ENCODE measurements at regions not wholly inside any gene's neighbourhood (a gene's known extent, or its start where the extent isn't known, plus 50 kb on each side); places are given as distances from the start of the nearest gene placed in this dataset.

- no peak for DNase-seq
These were observed 115.9 kb upstream of the NEK7 start for GRCh38 chr1:198040880-198041279.

GRCh38 chr1:198042168-198042567 lies 114.6 kb upstream of the NEK7 start:
- no peak for DNase-seq

- DNase-seq, result no peak
These were observed 108.9 kb upstream of the NEK7 start for GRCh38 chr1:198047913-198048312.

GRCh38 chr1:198054510-198054909 lies 102.3 kb upstream of the NEK7 start:
- DNase-seq, result no peak

- no peak for DNase-seq
These were observed 100.5 kb upstream of the NEK7 start for GRCh38 chr1:198056255-198056654.

GRCh38 chr1:198064181-198064580 lies 92.6 kb upstream of the NEK7 start:
- DNase-seq, result no peak

GRCh38 chr1:198068285-198068684 lies 88.5 kb upstream of the NEK7 start:
- no peak for DNase-seq

- no peak for DNase-seq
These were observed 84.6 kb upstream of the NEK7 start for GRCh38 chr1:198072177-198072576.

GRCh38 chr1:198075296-198075695 lies 81.5 kb upstream of the NEK7 start:
- no peak for DNase-seq

- no peak for DNase-seq
These were observed 77.3 kb upstream of the NEK7 start for GRCh38 chr1:198079432-198079951.

- no peak for DNase-seq
These were observed 74.2 kb upstream of the NEK7 start for GRCh38 chr1:198082576-198082975.

- DNase-seq, result no peak
These were observed 73.2 kb upstream of the NEK7 start for GRCh38 chr1:198083549-198083948.

- no peak for DNase-seq
These were observed 72.4 kb upstream of the NEK7 start for GRCh38 chr1:198084241-198084908.

- DNase-seq, result no peak
These were observed 70.6 kb upstream of the NEK7 start for GRCh38 chr1:198086051-198086745.

- DNase-seq, result no peak
These were observed 69.0 kb upstream of the NEK7 start for GRCh38 chr1:198087831-198088230.

GRCh38 chr1:198088360-198089071 lies 68.3 kb upstream of the NEK7 start:
- DNase-seq, result peak; percentile 13

- no peak for DNase-seq
These were observed 60.4 kb upstream of the NEK7 start for GRCh38 chr1:198096390-198096789.

- no peak for DNase-seq
These were observed 57.0 kb upstream of the NEK7 start for GRCh38 chr1:198099755-198100154.

GRCh38 chr1:198101716-198102453 lies 54.9 kb upstream of the NEK7 start:
- no peak for DNase-seq

- DNase-seq, result no peak
These were observed 54.4 kb upstream of the NEK7 start for GRCh38 chr1:198102454-198102827.

GRCh38 chr1:198105185-198105584 lies 51.6 kb upstream of the NEK7 start:
- DNase-seq, result no peak

- DNase-seq, result no peak
These were observed 50.8 kb upstream of the NEK7 start for GRCh38 chr1:198106011-198106410.

Data from COR-L47 (cell line).